ENCODE measurements at regions not wholly inside any gene's neighbourhood (a gene's known extent, or its start where the extent isn't known, plus 50 kb on each side); places are given as distances from the start of the nearest gene placed in this dataset.
"Not testable (repeated sequence)": the region's sequence is repeated elsewhere in the genome, so short reads cannot be mapped to it uniquely, and the experiment has no call there.

GRCh38 chr11:38411149-38411548 lies 1813.1 kb upstream of the RAG2 start:
- no peak overlapping the region for H3K27ac ChIP-seq (ENCODE audit: low read depth, low read length)
- no peaks in the 10 kb centered on the region for H3K36me3 ChIP-seq (ENCODE audit: insufficient read depth, low read length)
- H3K27me3 ChIP-seq (ENCODE audit: insufficient read depth, low read length), result no peaks in the 10 kb centered on the region
- no peak overlapping the region for H3K4me3 ChIP-seq (ENCODE audit: low read depth, low read length)
- no peaks in the 10 kb centered on the region for H3K4me1 ChIP-seq (ENCODE audit: control insufficient read depth, insufficient read depth, low read length, unreplicated experiment)
- no peaks in the 10 kb centered on the region for H3K79me2 ChIP-seq (ENCODE audit: control insufficient read depth, insufficient read depth, low read length, unreplicated experiment)
- H2AFZ ChIP-seq (ENCODE audit: low read length, unreplicated experiment), result no peak overlapping the region

GRCh38 chr11:38402063-38402462 lies 1804.0 kb upstream of the RAG2 start:
- H3K36me3 ChIP-seq (ENCODE audit: insufficient read depth, low read length), result no peaks in the 10 kb centered on the region
- H2AFZ ChIP-seq (ENCODE audit: low read length, unreplicated experiment), result no peak overlapping the region
- no peaks in the 10 kb centered on the region for H3K4me1 ChIP-seq (ENCODE audit: control insufficient read depth, insufficient read depth, low read length, unreplicated experiment)
- no peak overlapping the region for H3K27ac ChIP-seq (ENCODE audit: low read depth, low read length)
- H3K79me2 ChIP-seq (ENCODE audit: control insufficient read depth, insufficient read depth, low read length, unreplicated experiment), result no peaks in the 10 kb centered on the region
- H3K27me3 ChIP-seq (ENCODE audit: insufficient read depth, low read length), result no peaks in the 10 kb centered on the region
- no peak overlapping the region for H3K4me3 ChIP-seq (ENCODE audit: low read depth, low read length)

DNA sequence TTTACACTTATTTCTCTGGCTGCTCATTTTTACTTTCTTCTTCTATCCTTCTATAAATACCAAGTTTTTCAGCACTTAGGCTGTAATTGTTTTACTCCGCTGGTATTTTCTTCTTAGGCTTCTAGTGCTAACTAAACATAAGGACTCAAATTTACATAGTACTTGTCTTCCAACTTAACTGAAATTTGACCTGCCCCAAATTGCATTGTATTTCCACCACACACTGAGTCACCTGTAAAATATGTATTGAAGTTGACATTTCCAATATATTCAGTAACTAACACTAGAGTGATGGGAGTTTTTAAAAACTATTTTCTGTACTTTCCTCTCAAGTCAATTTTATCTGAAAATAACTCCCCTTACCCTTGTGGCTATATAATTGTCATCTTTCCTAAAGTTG lies 1794.1 kb upstream of the RAG2 start:
- Histone ChIP-seq H3K4me1 (ENCODE audit: control insufficient read depth, insufficient read depth, low read length, unreplicated experiment) (peaks cover 3% of the 10 kb centered on the region), H3K27me3 (ENCODE audit: insufficient read depth, low read length) (no peaks in the 10 kb centered on the region), H3K79me2 (ENCODE audit: control insufficient read depth, insufficient read depth, low read length, unreplicated experiment) (no peaks in the 10 kb centered on the region), H3K4me3 (ENCODE audit: low read depth, low read length) (no peak overlapping the region), H2AFZ (ENCODE audit: low read length, unreplicated experiment) (no peak overlapping the region), H3K36me3 (ENCODE audit: insufficient read depth, low read length) (no peaks in the 10 kb centered on the region), H3K27ac (ENCODE audit: low read depth, low read length) (no peak overlapping the region)

DNA sequence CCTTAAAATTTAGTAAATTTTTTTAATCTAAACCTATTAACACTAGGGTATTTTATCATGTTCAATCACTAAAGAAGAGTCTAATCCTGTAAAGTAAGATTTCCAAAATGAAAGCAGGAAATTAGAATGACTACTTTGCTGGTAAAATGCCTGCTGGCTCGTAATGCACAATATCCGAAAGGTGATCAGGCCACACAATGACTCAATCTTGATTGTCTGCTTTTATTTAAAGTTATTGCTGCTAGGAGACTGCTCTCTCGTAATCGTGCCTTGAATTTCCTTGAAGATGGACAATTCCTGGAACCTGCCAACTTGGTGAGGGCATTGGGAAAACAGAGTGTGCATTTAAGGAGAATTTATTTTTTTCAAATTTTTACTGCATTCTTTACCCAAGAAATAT lies 1786.5 kb upstream of the RAG2 start:
- Histone ChIP-seq H3K4me3 (ENCODE audit: low read depth, low read length) (no peak overlapping the region; the same call in 1 of the 2 replicates), H3K36me3 (ENCODE audit: insufficient read depth, low read length) (no peaks in the 10 kb centered on the region), H3K79me2 (ENCODE audit: control insufficient read depth, insufficient read depth, low read length, unreplicated experiment) (no peaks in the 10 kb centered on the region), H3K27me3 (ENCODE audit: insufficient read depth, low read length) (no peaks in the 10 kb centered on the region), H3K27ac (ENCODE audit: low read depth, low read length) (peak overlapping the region; percentile 58), H2AFZ (ENCODE audit: low read length, unreplicated experiment) (no peak overlapping the region), H3K4me1 (ENCODE audit: control insufficient read depth, insufficient read depth, low read length, unreplicated experiment) (peaks cover 4% of the 10 kb centered on the region)

GRCh38 chr11:38365274-38365673 lies 1767.2 kb upstream of the RAG2 start:
- Histone ChIP-seq H3K4me1 (ENCODE audit: control insufficient read depth, insufficient read depth, low read length, unreplicated experiment) (no peaks in the 10 kb centered on the region), H3K4me3 (ENCODE audit: low read depth, low read length) (no peak overlapping the region), H2AFZ (ENCODE audit: low read length, unreplicated experiment) (no peak overlapping the region), H3K79me2 (ENCODE audit: control insufficient read depth, insufficient read depth, low read length, unreplicated experiment) (no peaks in the 10 kb centered on the region), H3K36me3 (ENCODE audit: insufficient read depth, low read length) (no peaks in the 10 kb centered on the region), H3K27ac (ENCODE audit: low read depth, low read length) (no peak overlapping the region), H3K27me3 (ENCODE audit: insufficient read depth, low read length) (no peaks in the 10 kb centered on the region)

- H3K4me1 ChIP-seq (ENCODE audit: control insufficient read depth, insufficient read depth, low read length, unreplicated experiment), result no peaks in the 10 kb centered on the region
- H3K27ac ChIP-seq (ENCODE audit: low read depth, low read length), result no peak overlapping the region
- no peaks in the 10 kb centered on the region for H3K79me2 ChIP-seq (ENCODE audit: control insufficient read depth, insufficient read depth, low read length, unreplicated experiment)
- H3K27me3 ChIP-seq (ENCODE audit: insufficient read depth, low read length), result no peaks in the 10 kb centered on the region
- H2AFZ ChIP-seq (ENCODE audit: low read length, unreplicated experiment), result no peak overlapping the region
- no peaks in the 10 kb centered on the region for H3K36me3 ChIP-seq (ENCODE audit: insufficient read depth, low read length)
- no peak overlapping the region for H3K4me3 ChIP-seq (ENCODE audit: low read depth, low read length)
These were observed 1758.2 kb upstream of the RAG2 start for GRCh38 chr11:38356255-38356654.

DNA sequence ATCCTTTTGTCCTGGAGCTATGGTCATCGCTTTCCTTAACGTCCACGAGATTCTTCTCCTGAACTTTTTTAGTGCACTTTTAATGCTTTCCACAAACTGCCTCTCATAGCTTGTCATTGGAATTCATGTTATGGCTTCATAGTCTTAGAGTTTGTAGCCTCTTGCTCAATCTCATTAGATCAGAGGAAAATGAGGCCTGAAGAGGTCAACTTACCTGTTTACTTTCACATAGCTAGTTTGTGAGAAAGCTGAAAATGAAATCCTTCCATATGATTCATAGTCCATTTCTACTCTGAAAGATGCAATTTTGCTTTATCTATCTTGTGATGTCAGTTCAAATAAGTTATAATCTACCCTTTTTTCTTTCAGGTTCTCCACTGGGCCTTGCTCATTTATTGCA lies 1747.2 kb upstream of the RAG2 start:
- H3K27me3 ChIP-seq (ENCODE audit: insufficient read depth, low read length), result no peaks in the 10 kb centered on the region
- H2AFZ ChIP-seq (ENCODE audit: low read length, unreplicated experiment), result peak overlapping the region; percentile 45
- no peak overlapping the region for H3K4me3 ChIP-seq (ENCODE audit: low read depth, low read length)
- peak overlapping the region; percentile 35; the same call in 1 of the 2 replicates for H3K27ac ChIP-seq (ENCODE audit: low read depth, low read length)
- no peaks in the 10 kb centered on the region for H3K36me3 ChIP-seq (ENCODE audit: insufficient read depth, low read length)
- H3K79me2 ChIP-seq (ENCODE audit: control insufficient read depth, insufficient read depth, low read length, unreplicated experiment), result no peaks in the 10 kb centered on the region
- no peaks in the 10 kb centered on the region for H3K4me1 ChIP-seq (ENCODE audit: control insufficient read depth, insufficient read depth, low read length, unreplicated experiment)

GRCh38 chr11:38341612-38342011 lies 1743.6 kb upstream of the RAG2 start:
- not testable (repeated sequence) for H3K4me3 ChIP-seq (ENCODE audit: low read depth, low read length); H3K27ac ChIP-seq (ENCODE audit: low read depth, low read length); H2AFZ ChIP-seq (ENCODE audit: low read length, unreplicated experiment); H3K4me1 ChIP-seq (ENCODE audit: control insufficient read depth, insufficient read depth, low read length, unreplicated experiment); H3K27me3 ChIP-seq (ENCODE audit: insufficient read depth, low read length); H3K79me2 ChIP-seq (ENCODE audit: control insufficient read depth, insufficient read depth, low read length, unreplicated experiment); H3K36me3 ChIP-seq (ENCODE audit: insufficient read depth, low read length)

GRCh38 chr11:38339835-38340440 lies 1741.9 kb upstream of the RAG2 start:
- no peak overlapping the region for H3K4me3 ChIP-seq (ENCODE audit: low read depth, low read length)
- no peak overlapping the region for H3K27ac ChIP-seq (ENCODE audit: low read depth, low read length)
- H3K36me3 ChIP-seq (ENCODE audit: insufficient read depth, low read length), result no peaks in the 10 kb centered on the region
- no peaks in the 10 kb centered on the region for H3K27me3 ChIP-seq (ENCODE audit: insufficient read depth, low read length)
- H3K4me1 ChIP-seq (ENCODE audit: control insufficient read depth, insufficient read depth, low read length, unreplicated experiment), result no peaks in the 10 kb centered on the region
- no peaks in the 10 kb centered on the region for H3K79me2 ChIP-seq (ENCODE audit: control insufficient read depth, insufficient read depth, low read length, unreplicated experiment)
- H2AFZ ChIP-seq (ENCODE audit: low read length, unreplicated experiment), result no peak overlapping the region

GRCh38 chr11:38338022-38338421 lies 1740.0 kb upstream of the RAG2 start:
- not testable (repeated sequence) for H2AFZ ChIP-seq (ENCODE audit: low read length, unreplicated experiment); H3K36me3 ChIP-seq (ENCODE audit: insufficient read depth, low read length); H3K27ac ChIP-seq (ENCODE audit: low read depth, low read length); H3K4me3 ChIP-seq (ENCODE audit: low read depth, low read length); H3K79me2 ChIP-seq (ENCODE audit: control insufficient read depth, insufficient read depth, low read length, unreplicated experiment); H3K27me3 ChIP-seq (ENCODE audit: insufficient read depth, low read length); H3K4me1 ChIP-seq (ENCODE audit: control insufficient read depth, insufficient read depth, low read length, unreplicated experiment)

GRCh38 chr11:38332046-38332445 lies 1734.0 kb upstream of the RAG2 start:
- no peaks in the 10 kb centered on the region for H3K36me3 ChIP-seq (ENCODE audit: insufficient read depth, low read length)
- H3K27ac ChIP-seq (ENCODE audit: low read depth, low read length), result no peak overlapping the region
- H3K79me2 ChIP-seq (ENCODE audit: control insufficient read depth, insufficient read depth, low read length, unreplicated experiment), result no peaks in the 10 kb centered on the region
- H3K4me1 ChIP-seq (ENCODE audit: control insufficient read depth, insufficient read depth, low read length, unreplicated experiment), result no peaks in the 10 kb centered on the region
- no peaks in the 10 kb centered on the region for H3K27me3 ChIP-seq (ENCODE audit: insufficient read depth, low read length)
- no peak overlapping the region for H2AFZ ChIP-seq (ENCODE audit: low read length, unreplicated experiment)
- H3K4me3 ChIP-seq (ENCODE audit: low read depth, low read length), result no peak overlapping the region
